OCI-LY7 (cell line): ENCODE measurements at regions not wholly inside any gene's neighbourhood (a gene's known extent, or its start where the extent isn't known, plus 50 kb on each side); places are given as distances from the start of the nearest gene placed in this dataset.

Experiments
- CTCF ChIP-seq: fragments of 200-600 bp; sonication (generic); conservative IDR thresholded peaks from 2 replicates; pipeline ENCODE4 v1.5.1; 2014; ENCODE audit warnings: mild to moderate bottlenecking, antibody characterized with exemption, low read length, moderate library complexity, mixed read lengths
- EZH2phosphoT487 ChIP-seq: fragments of 200-600 bp; sonication (generic); IDR thresholded peaks from 2 replicates; pipeline ENCODE4 v1.6.1; 2018; ENCODE audit warnings: low read depth, borderline replicate concordance, mild to moderate bottlenecking, mixed run types, antibody characterized with exemption, low read length, moderate library complexity, mixed read lengths

GRCh38 chr3:102533784-102534183 is 99.0 kb downstream of the ZPLD1 start:
- TF ChIP-seq CTCF (no peak), EZH2phosphoT487 (no peak)
